ENCODE measurements at regions not wholly inside any gene's neighbourhood (a gene's known extent, or its start where the extent isn't known, plus 50 kb on each side); places are given as distances from the start of the nearest gene placed in this dataset.
A peak's percentile ranks its signal among the peaks of the same experiment; 100 is the strongest.
"Not testable (repeated sequence)": the region's sequence is repeated elsewhere in the genome, so short reads cannot be mapped to it uniquely, and the experiment has no call there.

DNA sequence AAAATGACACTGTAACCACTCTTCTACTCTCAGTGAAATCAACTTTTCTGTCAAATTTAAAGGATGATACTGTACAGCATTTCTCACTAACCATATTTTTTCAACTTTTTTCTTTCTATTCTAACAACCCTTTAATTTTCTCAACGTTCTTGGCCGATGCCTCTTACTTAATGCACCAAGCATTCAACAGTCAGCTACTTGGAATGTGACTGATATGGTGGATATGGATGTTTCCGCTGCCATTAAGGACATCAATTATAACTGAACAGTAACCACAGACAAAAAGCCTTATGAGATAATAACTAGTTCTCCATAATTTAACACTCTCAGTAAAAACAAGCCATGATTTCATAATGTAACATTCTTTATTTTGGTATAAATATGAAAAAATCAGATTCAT is 427.4 kb downstream of the KCNJ18 start:
- DNase-seq; intact Hi-C loops (cut with DNase I); H3K4me3 ChIP-seq; H3K9me3 ChIP-seq; H3K27me3 ChIP-seq; H3K36me3 ChIP-seq; ATAC-seq; H3K4me1 ChIP-seq; H3K27ac ChIP-seq: not testable (repeated sequence)
- WGBS, 4 donors: 51 to 70% (median 63%) methylated on average over 3 of the region's 3 CpGs

- intact Hi-C loops (cut with DNase I): no loop called here
- Histone ChIP-seq H3K27me3 (peaks cover 0 to 4% (median 0%) of the 10 kb centered on the region in 9 donors), H3K27ac (no peak overlapping the region), H3K9me3 (peaks cover 0 to 8% (median 0%) of the 10 kb centered on the region in 12 donors), H3K4me3 (no peak overlapping the region), H3K36me3 (no peaks in the 10 kb centered on the region), H3K4me1 (no peaks in the 10 kb centered on the region)
- no peak for DNase-seq
- no peak for TF ChIP-seq POLR2A (IDR thresholded peaks at IDR 0.05)
- WGBS, 4 donors: 37 to 40% (median 37%) methylated on average over 8 of the region's 8 CpGs
- ATAC-seq: no peak
Measured at GRCh38 chr17:22123536-22124281, 431.4 kb downstream of the KCNJ18 start.

DNA sequence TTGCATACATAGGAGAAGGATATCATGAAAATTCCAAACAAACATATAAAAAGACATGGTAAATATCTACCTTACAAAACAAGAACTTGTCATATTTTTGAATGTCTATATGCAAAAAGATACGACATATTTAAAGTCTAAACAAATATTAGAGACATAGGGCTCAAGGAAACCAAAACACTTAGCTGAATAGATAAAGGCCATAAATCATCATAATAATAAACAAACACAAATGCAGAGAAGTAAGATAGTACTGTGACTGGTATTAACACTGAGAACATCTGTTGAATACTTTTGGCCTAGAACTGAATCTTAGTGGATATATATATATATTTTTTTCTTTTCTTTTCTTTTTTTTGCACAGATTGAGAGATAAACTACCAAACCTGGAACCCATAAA is 435.8 kb downstream of the KCNJ18 start:
- no peak for ATAC-seq

GRCh38 chr17:22128723-22129122 is 436.4 kb downstream of the KCNJ18 start:
- 81 to 95% (median 88%) methylated on average over 1 of the region's 1 CpG for WGBS, 4 donors
- DNase-seq (no peak), ATAC-seq (no peak)
- intact Hi-C loops (cut with DNase I): no loop called here
- Histone ChIP-seq H3K36me3 (no peaks in the 10 kb centered on the region), H3K27me3 (no peaks in the 10 kb centered on the region), H3K4me1 (no peaks in the 10 kb centered on the region), H3K4me3 (no peak overlapping the region), H3K27ac (no peak overlapping the region), H3K9me3 (peaks cover 0 to 11% (median 0%) of the 10 kb centered on the region in 12 donors)
- no peak for TF ChIP-seq POLR2A (IDR thresholded peaks at IDR 0.05)
- TF ChIP-seq, protein P1, sequence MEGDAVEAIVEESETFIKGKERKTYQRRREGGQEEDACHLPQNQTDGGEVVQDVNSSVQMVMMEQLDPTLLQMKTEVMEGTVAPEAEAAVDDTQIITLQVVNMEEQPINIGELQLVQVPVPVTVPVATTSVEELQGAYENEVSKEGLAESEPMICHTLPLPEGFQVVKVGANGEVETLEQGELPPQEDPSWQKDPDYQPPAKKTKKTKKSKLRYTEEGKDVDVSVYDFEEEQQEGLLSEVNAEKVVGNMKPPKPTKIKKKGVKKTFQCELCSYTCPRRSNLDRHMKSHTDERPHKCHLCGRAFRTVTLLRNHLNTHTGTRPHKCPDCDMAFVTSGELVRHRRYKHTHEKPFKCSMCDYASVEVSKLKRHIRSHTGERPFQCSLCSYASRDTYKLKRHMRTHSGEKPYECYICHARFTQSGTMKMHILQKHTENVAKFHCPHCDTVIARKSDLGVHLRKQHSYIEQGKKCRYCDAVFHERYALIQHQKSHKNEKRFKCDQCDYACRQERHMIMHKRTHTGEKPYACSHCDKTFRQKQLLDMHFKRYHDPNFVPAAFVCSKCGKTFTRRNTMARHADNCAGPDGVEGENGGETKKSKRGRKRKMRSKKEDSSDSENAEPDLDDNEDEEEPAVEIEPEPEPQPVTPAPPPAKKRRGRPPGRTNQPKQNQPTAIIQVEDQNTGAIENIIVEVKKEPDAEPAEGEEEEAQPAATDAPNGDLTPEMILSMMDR (IDR thresholded peaks at IDR 0.05): no peak

More for the DNA sequence above, 435.8 kb downstream of the KCNJ18 start:
- 68 to 79% (median 75%) methylated on average over 1 of the region's 1 CpG for WGBS, 4 donors
- H3K27ac ChIP-seq: no peak overlapping the region
- H3K4me3 ChIP-seq: no peak overlapping the region
- H3K4me1 ChIP-seq: no peaks in the 10 kb centered on the region
- TF ChIP-seq, protein P1 (IDR thresholded peaks at IDR 0.05): no peak
- no peak for TF ChIP-seq POLR2A (IDR thresholded peaks at IDR 0.05)
- no peak for DNase-seq
- no peaks in the 10 kb centered on the region for H3K27me3 ChIP-seq
- no peaks in the 10 kb centered on the region for H3K36me3 ChIP-seq
- H3K9me3 ChIP-seq: peaks cover 0 to 10% (median 0%) of the 10 kb centered on the region in 12 donors
- intact Hi-C loops (cut with DNase I): no loop called here

DNA sequence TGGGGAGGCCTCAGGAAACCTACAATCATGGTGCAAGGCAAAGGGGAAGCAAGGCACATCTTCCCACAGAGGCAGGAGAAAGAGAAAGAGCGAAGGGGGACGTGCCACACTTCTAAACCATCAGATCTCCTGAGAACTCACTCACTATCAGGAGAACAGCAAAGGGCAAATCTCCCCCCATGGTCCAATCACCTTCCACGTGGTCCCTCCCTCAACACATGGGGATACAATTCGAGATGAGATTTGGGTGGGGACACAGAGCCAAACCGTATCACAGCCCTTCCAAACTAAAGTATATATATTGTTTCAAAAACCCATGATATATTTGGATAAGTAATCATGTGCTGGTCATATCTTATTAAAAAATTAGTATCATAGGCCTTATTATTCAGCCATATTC is 437.6 kb downstream of the KCNJ18 start:
- H3K36me3 ChIP-seq; H3K27me3 ChIP-seq; H3K4me3 ChIP-seq; intact Hi-C loops (cut with DNase I); DNase-seq; H3K4me1 ChIP-seq; H3K27ac ChIP-seq: not testable (repeated sequence)
- WGBS, 4 donors: 35 to 42% (median 37%) methylated on average over 5 of the region's 5 CpGs
- H3K9me3 ChIP-seq: peaks cover 0 to 12% (median 0%) of the 10 kb centered on the region in 12 donors
- ATAC-seq: peak in 1 of 4 donors; percentile 33

DNA sequence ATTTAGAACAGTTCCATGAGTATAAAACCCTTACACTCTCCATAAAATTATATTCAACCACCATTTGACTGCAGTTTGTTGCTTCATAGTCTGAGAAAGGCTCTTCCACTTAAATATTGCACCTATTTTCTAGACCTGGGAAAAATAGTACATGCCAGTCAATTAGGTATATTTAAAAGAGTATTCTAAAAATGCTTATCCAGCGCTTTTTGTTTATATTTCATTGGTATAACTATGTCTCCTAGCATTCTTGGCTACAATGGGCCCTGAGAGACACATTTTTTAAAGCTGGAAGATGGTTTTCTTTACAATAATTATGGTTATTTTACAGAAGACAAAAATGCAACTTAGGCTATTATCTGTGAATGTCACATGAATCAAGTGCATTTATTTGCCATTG is 439.4 kb downstream of the KCNJ18 start:
- WGBS, 4 donors: 14 to 20% (median 17%) methylated on average over 1 of the region's 1 CpG
- intact Hi-C loops (cut with DNase I): no loop called here

More for the DNA sequence above, 439.4 kb downstream of the KCNJ18 start:
- Histone ChIP-seq H3K4me3 (no peak overlapping the region), H3K27me3 (no peaks in the 10 kb centered on the region), H3K4me1 (no peaks in the 10 kb centered on the region), H3K36me3 (no peaks in the 10 kb centered on the region), H3K9me3 (peaks cover 0 to 19% (median 0%) of the 10 kb centered on the region in 12 donors), H3K27ac (no peak overlapping the region)
- ATAC-seq (no peak), DNase-seq (no peak)
- no peak for TF ChIP-seq POLR2A (IDR thresholded peaks at IDR 0.05)
- TF ChIP-seq, protein P1 (IDR thresholded peaks at IDR 0.05): no peak
